Glutamatergic neuron (in vitro differentiated cells): ENCODE measurements at regions not wholly inside any gene's neighbourhood (a gene's known extent, or its start where the extent isn't known, plus 50 kb on each side); places are given as distances from the start of the nearest gene placed in this dataset.
"Not testable (repeated sequence)": the region's sequence is repeated elsewhere in the genome, so short reads cannot be mapped to it uniquely, and the experiment has no call there.

Experiments
- DNase-seq: peaks from one replicate; pipeline ENCODE4 v3.0.0; 2022
- H3K27ac Mint-ChIP-seq: one replicate; pipeline ENCODE4 v1.8.0; 2020; ENCODE audit warnings: mild to moderate bottlenecking, mixed read lengths, inconsistent platforms; ENCODE audit not compliant: unreplicated experiment
- H3K27me3 Mint-ChIP-seq: one replicate; pipeline ENCODE4 v1.8.0; 2020; ENCODE audit warnings: mild to moderate bottlenecking, moderate library complexity, mixed read lengths, inconsistent platforms; ENCODE audit not compliant: unreplicated experiment
- H3K36me3 Mint-ChIP-seq: one replicate; pipeline ENCODE4 v1.8.0; 2020; ENCODE audit warnings: mild to moderate bottlenecking, mixed read lengths, inconsistent platforms; ENCODE audit not compliant: unreplicated experiment
- H3K4me1 Mint-ChIP-seq: one replicate; pipeline ENCODE4 v1.8.0; 2020; ENCODE audit warnings: mild to moderate bottlenecking, low read depth, mixed read lengths, inconsistent platforms; ENCODE audit not compliant: unreplicated experiment
- H3K4me3 Mint-ChIP-seq: one replicate; pipeline ENCODE4 v1.8.0; 2020; ENCODE audit warnings: mild to moderate bottlenecking, mixed read lengths, inconsistent platforms; ENCODE audit not compliant: unreplicated experiment
- H3K9me3 Mint-ChIP-seq: one replicate; pipeline ENCODE4 v1.8.0; 2020; ENCODE audit warnings: mild to moderate bottlenecking, moderate library complexity, mixed read lengths, inconsistent platforms; ENCODE audit not compliant: unreplicated experiment
- CTCF ChIP-seq: fragments of 200-600 bp; sonication (generic); IDR thresholded peaks from one replicate; pipeline ENCODE4 v1.5.0; 2021; ENCODE audit not compliant: partially characterized antibody, unreplicated experiment

- H3K4me1 Mint-ChIP-seq: no peaks in the 10 kb centered on the region
- H3K27me3 Mint-ChIP-seq: no peaks in the 10 kb centered on the region
- no peak overlapping the region for H3K4me3 Mint-ChIP-seq
Measured at GRCh38 chr13:62450759-62451158, 1035.1 kb upstream of the PCDH20 start.

GRCh38 chr13:62447771-62448382, 1032.2 kb upstream of the PCDH20 start:
- DNase-seq, H3K4me3 Mint-ChIP-seq, H3K27ac Mint-ChIP-seq, H3K36me3 Mint-ChIP-seq, H3K9me3 Mint-ChIP-seq, H3K27me3 Mint-ChIP-seq, H3K4me1 Mint-ChIP-seq: not testable (repeated sequence)

More at GRCh38 chr13:62450759-62451158, 1035.1 kb upstream of the PCDH20 start:
- peaks cover 1% of the 10 kb centered on the region for H3K9me3 Mint-ChIP-seq
- TF ChIP-seq CTCF: no peak
- H3K27ac Mint-ChIP-seq: no peak overlapping the region
- H3K36me3 Mint-ChIP-seq: no peaks in the 10 kb centered on the region
- DNase-seq: no peak

- no peak overlapping the region for H3K4me3 Mint-ChIP-seq
- DNase-seq: no peak
- no peak overlapping the region for H3K27ac Mint-ChIP-seq
- no peaks in the 10 kb centered on the region for H3K27me3 Mint-ChIP-seq
- no peaks in the 10 kb centered on the region for H3K36me3 Mint-ChIP-seq
- TF ChIP-seq CTCF: no peak
- H3K9me3 Mint-ChIP-seq: peaks cover 1% of the 10 kb centered on the region
- H3K4me1 Mint-ChIP-seq: no peaks in the 10 kb centered on the region
Measured at GRCh38 chr13:62444805-62445204, 1029.2 kb upstream of the PCDH20 start.

- TF ChIP-seq CTCF: no peak
- Mint-ChIP-seq H3K4me3 (no peak overlapping the region), H3K27me3 (no peaks in the 10 kb centered on the region), H3K27ac (no peak overlapping the region), H3K36me3 (no peaks in the 10 kb centered on the region), H3K9me3 (no peaks in the 10 kb centered on the region), H3K4me1 (no peaks in the 10 kb centered on the region)
- DNase-seq: no peak
Measured at GRCh38 chr13:62434081-62434480, 1018.4 kb upstream of the PCDH20 start.

- Mint-ChIP-seq H3K27me3 (no peaks in the 10 kb centered on the region), H3K4me1 (no peaks in the 10 kb centered on the region), H3K4me3 (no peak overlapping the region), H3K9me3 (no peaks in the 10 kb centered on the region), H3K36me3 (no peaks in the 10 kb centered on the region), H3K27ac (no peak overlapping the region)
- DNase-seq: no peak
- TF ChIP-seq CTCF: no peak
Measured at GRCh38 chr13:62433660-62434059, 1018.0 kb upstream of the PCDH20 start.

- no peak for TF ChIP-seq CTCF
- no peaks in the 10 kb centered on the region for H3K9me3 Mint-ChIP-seq
- DNase-seq: no peak
- no peaks in the 10 kb centered on the region for H3K36me3 Mint-ChIP-seq
- no peak overlapping the region for H3K4me3 Mint-ChIP-seq
- H3K27ac Mint-ChIP-seq: no peak overlapping the region
- no peaks in the 10 kb centered on the region for H3K4me1 Mint-ChIP-seq
- H3K27me3 Mint-ChIP-seq: no peaks in the 10 kb centered on the region
Measured at GRCh38 chr13:62432906-62433305, 1017.3 kb upstream of the PCDH20 start.
